ENCODE measurements at regions not wholly inside any gene's neighbourhood (a gene's known extent, or its start where the extent isn't known, plus 50 kb on each side); places are given as distances from the start of the nearest gene placed in this dataset.
"Not testable (repeated sequence)": the region's sequence is repeated elsewhere in the genome, so short reads cannot be mapped to it uniquely, and the experiment has no call there.

- DNase-seq (ENCODE audit: low read depth in 2 of 2) = no peak
These were observed 596.6 kb downstream of the KCTD12 start for GRCh38 chr13:76289558-76289957.

- no peak for DNase-seq (ENCODE audit: low read depth in 2 of 2)
These were observed 600.0 kb downstream of the KCTD12 start for GRCh38 chr13:76286178-76286577.

DNA sequence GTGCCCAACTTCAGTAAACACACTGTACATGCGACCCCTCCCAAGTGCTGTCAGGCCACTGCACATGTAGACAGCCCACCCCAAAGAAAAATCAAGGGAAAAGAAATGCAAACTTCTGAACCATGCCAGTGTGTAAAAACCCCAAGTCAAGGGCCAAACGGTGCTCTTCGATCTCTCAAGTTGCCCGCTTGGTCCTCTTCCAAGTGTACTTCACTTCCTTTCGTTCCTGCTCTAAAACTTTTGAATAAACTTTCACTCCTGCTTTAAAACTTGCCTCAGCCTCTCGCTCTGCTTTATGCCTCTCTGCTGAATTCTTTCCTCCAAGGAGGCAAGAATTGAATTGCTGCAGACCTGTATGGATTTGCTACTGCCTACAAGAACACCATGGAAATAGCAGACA, 600.7 kb downstream of the KCTD12 start:
- DNase-seq (ENCODE audit: low read depth in 2 of 2) = no peak

- not testable (repeated sequence) for DNase-seq (ENCODE audit: low read depth in 2 of 2)
These were observed 606.4 kb downstream of the KCTD12 start for GRCh38 chr13:76279766-76280165.

GRCh38 chr13:76271728-76272232, 614.4 kb downstream of the KCTD12 start:
- DNase-seq (ENCODE audit: low read depth in 2 of 2) = no peak

GRCh38 chr13:76268307-76268706, 617.9 kb downstream of the KCTD12 start:
- not testable (repeated sequence) for DNase-seq (ENCODE audit: low read depth in 2 of 2)

DNA sequence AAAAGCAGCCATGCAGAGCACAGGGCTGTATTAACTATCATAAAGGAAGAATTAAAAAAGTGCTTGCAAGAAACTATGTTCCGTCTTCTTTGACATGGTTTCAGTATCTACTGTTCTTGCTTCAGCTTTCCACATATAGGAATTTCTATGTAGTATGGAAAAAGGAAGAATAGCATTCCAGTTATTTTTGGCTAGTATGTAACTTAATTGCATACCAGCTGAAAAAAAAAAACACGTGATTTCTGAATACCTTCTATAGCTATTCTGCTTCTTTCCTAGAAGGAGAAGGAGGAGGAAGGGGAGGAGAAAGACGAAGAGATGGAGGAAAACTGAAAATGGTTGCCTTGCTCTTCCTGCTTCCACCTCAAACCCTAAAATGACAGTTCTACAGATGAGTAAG, 619.0 kb downstream of the KCTD12 start:
- DNase-seq (ENCODE audit: low read depth in 2 of 2) = no peak

GRCh38 chr13:76266561-76266960, 619.6 kb downstream of the KCTD12 start:
- DNase-seq (ENCODE audit: low read depth in 2 of 2) = no peak

GRCh38 chr13:76250211-76250610, 614.1 kb downstream of the LMO7 start:
- DNase-seq (ENCODE audit: low read depth in 2 of 2) = no peak

- no peak for DNase-seq (ENCODE audit: low read depth in 2 of 2)
These were observed 609.8 kb downstream of the LMO7 start for GRCh38 chr13:76245920-76246319.

DNA sequence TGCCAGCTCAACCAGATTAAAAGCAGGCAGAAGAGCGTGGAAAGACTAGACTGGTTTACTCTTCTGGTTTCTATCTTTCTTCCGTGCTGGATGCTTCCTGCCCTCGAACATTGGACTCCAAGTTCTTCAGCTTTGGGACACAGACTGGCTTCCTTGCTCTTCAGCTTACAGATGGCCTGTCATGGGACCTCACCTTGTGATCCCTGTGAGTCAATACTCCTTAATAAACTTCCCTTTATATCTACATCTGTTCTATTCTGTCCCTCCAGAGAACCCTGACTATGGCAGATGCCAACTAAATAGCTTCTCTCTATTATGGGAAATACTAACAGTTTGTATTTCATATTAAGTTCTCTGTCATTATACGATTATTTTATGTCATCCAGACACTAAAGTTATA, 609.1 kb downstream of the LMO7 start:
- DNase-seq (ENCODE audit: low read depth in 2 of 2) = no peak

- DNase-seq (ENCODE audit: low read depth in 2 of 2) = not testable (repeated sequence)
These were observed 607.0 kb downstream of the LMO7 start for GRCh38 chr13:76243120-76243519.

DNA sequence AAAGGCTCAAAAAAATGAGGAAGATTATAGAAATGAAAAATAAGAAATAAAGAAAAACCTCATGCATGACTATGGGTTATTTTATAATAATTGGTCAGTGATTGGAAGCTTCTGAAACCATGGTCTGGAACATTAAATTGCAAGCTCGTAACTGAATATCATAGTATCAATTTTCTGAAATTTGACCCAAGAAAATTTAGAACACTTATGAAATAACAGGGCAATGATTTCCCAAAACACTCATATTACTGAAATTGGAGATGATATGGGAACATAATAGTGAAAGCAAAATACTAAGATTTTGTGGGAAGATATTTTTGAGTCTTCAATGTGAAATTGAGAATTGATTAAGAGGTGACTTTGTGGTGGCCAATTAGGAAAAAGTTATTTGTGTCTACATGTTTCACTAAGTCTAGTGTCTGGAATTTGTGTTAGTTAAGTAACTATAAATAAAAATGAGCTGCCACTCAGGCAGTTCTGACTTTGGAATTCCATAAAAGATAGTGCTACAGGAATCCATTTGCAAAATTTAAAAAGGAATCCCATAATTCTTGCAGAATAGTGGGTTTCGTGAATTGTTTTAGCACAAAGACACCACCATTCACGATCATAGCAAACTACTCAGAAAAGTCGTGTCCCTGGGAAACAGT, 603.0 kb downstream of the LMO7 start:
- DNase-seq (ENCODE audit: low read depth in 2 of 2) = no peak

GRCh38 chr13:76231522-76232167, 595.5 kb downstream of the LMO7 start:
- DNase-seq (ENCODE audit: low read depth in 2 of 2) = no peak

- no peak for DNase-seq (ENCODE audit: low read depth in 2 of 2)
These were observed 593.2 kb downstream of the LMO7 start for GRCh38 chr13:76229281-76229680.

DNA sequence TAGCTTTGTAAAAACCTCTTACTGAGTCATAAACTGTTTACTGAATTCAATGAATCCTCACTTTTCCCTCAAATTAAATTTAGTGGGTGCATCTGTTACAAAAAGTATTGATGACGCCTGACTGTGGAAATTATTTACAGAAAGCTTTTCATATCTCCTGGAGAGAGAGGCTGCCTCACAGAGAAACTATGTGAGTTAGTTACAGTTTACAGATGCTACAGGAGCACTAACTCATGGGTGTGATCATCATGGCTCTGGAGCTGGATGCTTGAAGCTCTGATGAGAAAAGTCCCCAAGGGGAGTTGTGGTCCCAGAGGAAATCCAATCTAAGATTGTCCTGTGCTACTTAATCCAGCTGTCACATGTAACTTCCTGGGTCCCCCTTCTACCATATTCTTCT, 590.8 kb downstream of the LMO7 start:
- no peak for DNase-seq (ENCODE audit: low read depth in 2 of 2)

- no peak for DNase-seq (ENCODE audit: low read depth in 2 of 2)
These were observed 589.8 kb downstream of the LMO7 start for GRCh38 chr13:76225815-76226489.

DNA sequence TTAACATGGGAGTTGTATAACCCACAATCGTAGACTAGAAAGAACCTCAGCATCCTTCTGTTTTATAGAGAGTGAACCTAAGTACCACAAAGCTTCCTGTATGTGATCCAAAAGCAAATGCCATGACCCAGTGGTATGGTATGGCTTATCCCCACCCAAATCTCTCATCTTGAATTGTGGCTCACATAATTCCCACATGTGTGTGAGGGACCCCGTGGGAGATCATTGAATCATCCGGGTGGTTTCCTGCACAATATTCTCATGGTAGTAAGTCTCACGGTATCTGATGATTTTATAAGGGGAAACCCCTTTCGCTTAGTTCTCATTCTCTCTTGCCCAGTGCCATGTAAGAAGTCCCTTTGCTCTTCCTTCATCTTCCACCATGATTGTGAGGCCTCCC, 587.9 kb downstream of the LMO7 start:
- no peak for DNase-seq (ENCODE audit: low read depth in 2 of 2)

- no peak for DNase-seq (ENCODE audit: low read depth in 2 of 2)
These were observed 587.4 kb downstream of the LMO7 start for GRCh38 chr13:76223565-76223964.

DNA sequence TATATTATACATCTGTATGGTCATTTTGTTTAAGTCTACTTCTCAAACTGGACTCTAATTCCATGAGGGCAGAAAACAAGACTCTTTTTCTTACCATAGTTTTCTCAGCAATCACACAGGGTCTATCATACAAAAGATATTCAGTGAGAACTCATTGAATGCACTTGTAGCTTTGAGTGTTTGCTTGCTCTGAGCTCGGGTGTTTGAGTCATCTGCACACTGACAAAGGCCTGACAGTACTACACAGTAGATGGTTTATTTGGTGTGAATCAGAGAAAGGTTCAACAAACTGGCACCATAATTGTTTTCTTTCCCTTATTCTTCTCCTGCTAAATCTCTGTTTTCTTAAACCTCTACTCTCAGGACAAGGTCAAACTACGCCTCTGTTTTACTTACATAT, 586.4 kb downstream of the LMO7 start:
- DNase-seq (ENCODE audit: low read depth in 2 of 2) = no peak

- no peak for DNase-seq (ENCODE audit: low read depth in 2 of 2)
These were observed 580.6 kb downstream of the LMO7 start for GRCh38 chr13:76216729-76217128.

DNA sequence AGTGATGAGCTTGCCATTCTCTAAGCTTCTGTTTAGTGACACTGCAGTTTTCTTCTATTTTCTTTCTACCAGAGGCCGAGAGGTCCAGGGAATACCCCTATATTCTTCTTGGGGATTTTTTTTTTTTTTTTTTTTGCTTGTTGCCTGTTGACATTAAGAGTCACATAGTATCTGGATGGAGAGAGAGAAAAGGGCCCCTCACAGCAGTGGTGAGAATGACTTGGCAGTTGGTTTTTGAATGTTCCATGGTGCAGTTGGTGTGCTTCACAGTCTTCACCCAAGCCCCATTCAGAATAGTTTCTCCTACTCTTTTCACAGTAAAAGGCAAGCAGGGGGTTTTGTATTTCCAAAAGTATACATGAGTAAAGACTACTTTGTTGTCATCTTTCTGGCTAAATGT, 577.9 kb downstream of the LMO7 start:
- no peak for DNase-seq (ENCODE audit: low read depth in 2 of 2)

- no peak for DNase-seq (ENCODE audit: low read depth in 2 of 2)
These were observed 577.3 kb downstream of the LMO7 start for GRCh38 chr13:76213423-76213904.
